ENCODE measurements at regions not wholly inside any gene's neighbourhood (a gene's known extent, or its start where the extent isn't known, plus 50 kb on each side); places are given as distances from the start of the nearest gene placed in this dataset.

GRCh38 chr6:14735956-14736486 lies 509.8 kb upstream of the JARID2 start:
- DNase-seq (ENCODE audit: low read depth in 4 of 4, low spot score in 3 of 4), result no peak

DNA sequence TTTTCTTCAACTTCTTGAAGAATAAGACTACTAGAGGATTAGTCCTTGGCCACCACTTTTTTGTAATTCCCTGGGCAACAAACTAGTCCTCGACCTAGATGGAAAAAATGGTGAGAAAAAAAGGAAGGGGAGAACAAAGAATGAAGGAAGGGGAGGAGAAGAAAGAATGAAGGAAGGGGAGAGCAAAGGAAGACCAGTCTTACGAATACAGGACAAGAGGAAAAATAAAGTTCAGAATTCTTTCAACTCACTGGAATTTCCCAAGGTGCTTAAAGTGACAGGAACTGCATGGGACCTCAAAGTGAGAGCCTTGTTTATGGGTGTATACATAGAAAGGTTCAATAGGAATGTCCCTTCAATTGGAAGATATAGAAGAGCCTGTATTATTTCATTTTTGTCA lies 509.3 kb upstream of the JARID2 start:
- no peak for DNase-seq (ENCODE audit: low read depth in 4 of 4, low spot score in 3 of 4)

GRCh38 chr6:14738497-14738896 lies 507.4 kb upstream of the JARID2 start:
- no peak for DNase-seq (ENCODE audit: low read depth in 4 of 4, low spot score in 3 of 4)

GRCh38 chr6:14738933-14739332 lies 506.9 kb upstream of the JARID2 start:
- DNase-seq (ENCODE audit: low read depth in 4 of 4, low spot score in 3 of 4), result no peak

DNA sequence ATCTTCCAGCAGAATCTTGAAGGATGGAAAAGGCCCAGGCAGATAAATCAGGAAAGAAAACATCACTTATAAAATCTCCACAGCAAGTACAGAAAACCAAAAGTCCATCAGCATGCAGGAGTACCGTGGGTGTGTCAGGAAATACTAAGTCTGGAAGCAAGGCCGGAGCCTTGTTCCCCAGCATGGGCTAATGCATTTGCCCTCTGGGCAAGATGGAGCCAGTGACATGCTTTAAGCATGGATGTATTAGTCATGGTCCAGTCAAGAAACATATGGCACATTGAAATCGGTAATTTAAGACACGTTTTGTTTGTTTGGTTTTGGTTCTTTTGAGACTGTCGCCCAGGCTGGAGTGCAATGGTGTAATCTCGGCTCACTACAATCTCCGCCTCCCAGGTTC lies 506.0 kb upstream of the JARID2 start:
- no peak for DNase-seq (ENCODE audit: low read depth in 4 of 4, low spot score in 3 of 4)

DNA sequence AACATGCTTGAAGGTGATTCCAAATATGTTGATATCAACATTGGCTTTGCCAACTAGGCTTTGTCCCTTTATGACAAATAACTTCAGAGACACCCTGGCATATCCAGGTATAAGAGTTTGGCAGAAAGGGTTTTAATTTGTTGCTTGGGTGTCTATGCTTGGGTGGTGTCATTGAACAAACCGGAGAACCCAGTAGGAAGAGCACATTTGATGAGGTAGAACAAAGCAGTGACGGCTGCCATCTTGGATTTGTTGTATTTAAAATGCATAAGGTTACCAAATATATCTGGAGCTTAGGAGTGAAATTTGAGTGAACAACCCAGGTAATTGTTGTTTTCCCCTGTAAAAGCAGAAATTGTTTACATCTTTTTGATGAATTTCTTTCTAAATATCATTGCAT lies 503.7 kb upstream of the JARID2 start:
- no peak for DNase-seq (ENCODE audit: low read depth in 4 of 4, low spot score in 3 of 4)

DNA sequence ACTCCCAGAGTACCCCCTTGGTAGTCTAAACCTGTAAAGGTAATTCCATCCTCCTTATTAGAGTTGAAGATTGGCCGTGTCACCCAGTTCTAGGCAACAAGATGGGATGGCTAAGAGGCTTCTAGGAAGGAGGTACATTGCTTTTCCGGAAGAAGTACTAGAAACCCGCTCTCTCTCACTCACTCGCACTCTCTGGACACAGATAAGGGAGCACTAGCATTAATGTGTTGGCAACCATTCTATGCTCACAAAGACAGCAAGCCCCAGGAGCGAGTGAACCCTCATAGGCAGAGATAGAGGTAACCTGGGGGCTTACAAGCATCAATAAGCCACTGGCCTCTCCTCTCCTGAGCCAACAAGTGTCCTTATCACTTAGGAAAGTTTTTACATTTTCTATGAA lies 503.2 kb upstream of the JARID2 start:
- no peak for DNase-seq (ENCODE audit: low read depth in 4 of 4, low spot score in 3 of 4)

- no peak for DNase-seq (ENCODE audit: low read depth in 4 of 4, low spot score in 3 of 4)
Observed at GRCh38 chr6:14743144-14743473, 502.8 kb upstream of the JARID2 start.

DNA sequence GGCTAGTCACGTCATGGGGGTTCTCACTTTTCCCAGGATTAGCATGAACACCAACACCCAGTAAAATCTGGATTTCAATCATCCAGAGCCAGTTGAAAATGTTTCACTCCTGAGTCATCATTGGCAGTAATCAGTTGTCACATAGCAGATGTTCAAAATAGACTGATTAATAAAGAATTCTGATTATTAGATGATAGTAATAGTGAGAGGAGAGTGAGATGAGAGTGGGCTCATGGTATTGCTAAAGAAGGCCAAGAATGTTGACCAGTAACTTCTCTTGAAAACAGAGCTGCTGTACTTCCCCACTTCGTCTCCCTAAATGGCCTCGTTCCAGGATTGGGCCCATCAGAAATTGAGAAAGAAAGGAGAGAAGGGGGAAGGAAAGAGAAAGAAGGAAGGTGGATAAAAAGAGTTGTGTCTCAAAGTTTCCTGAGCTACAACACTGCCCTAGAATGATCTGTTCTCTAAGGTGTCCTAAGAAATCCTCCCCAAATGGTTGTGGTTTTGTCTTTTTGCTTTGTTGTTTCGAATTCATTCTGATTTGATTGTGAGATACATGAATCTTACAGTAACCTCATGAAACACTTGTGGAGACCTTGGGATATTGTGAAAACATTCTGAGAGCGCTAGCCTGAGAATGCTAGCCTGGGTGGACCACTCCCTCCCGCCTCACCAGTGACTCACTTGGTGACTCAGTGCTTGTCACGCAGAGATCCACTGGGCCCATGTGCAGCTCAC lies 502.2 kb upstream of the JARID2 start:
- DNase-seq (ENCODE audit: low read depth in 4 of 4, low spot score in 3 of 4), result no peak

- DNase-seq (ENCODE audit: low read depth in 4 of 4, low spot score in 3 of 4), result no peak
Observed at GRCh38 chr6:14744212-14744556, 501.7 kb upstream of the JARID2 start.

- no peak for DNase-seq (ENCODE audit: low read depth in 4 of 4, low spot score in 3 of 4)
Observed at GRCh38 chr6:14746139-14746837, 499.6 kb upstream of the JARID2 start.

DNA sequence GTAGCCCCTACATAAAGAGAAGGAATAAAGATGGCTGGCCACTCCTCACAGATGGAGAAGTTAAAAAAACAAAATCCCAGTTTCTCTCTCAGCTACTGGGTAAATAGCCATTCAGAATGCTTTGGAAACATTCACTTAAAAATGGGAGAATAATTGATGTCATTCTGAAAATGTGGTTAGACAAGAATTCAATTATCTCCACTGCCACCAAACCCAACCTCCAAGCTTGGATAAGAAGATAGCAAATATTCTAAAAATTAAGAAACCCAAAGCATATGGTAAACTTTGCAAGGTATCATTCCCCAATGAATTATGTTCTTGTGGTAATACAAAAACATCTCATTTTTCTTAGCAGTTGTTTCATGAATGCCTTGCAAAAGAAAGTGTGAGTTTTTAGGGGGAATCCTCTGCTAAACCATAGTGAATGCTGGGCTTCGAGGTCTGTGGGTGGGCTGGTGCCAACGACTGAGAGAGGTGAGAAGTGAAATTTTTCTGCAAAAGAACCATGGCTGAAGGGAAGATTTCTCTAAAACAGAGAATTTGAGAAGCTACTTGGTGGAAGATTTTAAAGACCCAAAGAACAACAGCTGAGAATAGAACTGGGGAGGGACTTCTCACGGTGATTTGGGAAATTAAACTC lies 497.9 kb upstream of the JARID2 start:
- no peak for DNase-seq (ENCODE audit: low read depth in 4 of 4, low spot score in 3 of 4)

- DNase-seq (ENCODE audit: low read depth in 4 of 4, low spot score in 3 of 4), result no peak
Observed at GRCh38 chr6:14748679-14749078, 497.2 kb upstream of the JARID2 start.

GRCh38 chr6:14750059-14750661 lies 495.7 kb upstream of the JARID2 start:
- DNase-seq (ENCODE audit: low read depth in 4 of 4, low spot score in 3 of 4), result no peak

DNA sequence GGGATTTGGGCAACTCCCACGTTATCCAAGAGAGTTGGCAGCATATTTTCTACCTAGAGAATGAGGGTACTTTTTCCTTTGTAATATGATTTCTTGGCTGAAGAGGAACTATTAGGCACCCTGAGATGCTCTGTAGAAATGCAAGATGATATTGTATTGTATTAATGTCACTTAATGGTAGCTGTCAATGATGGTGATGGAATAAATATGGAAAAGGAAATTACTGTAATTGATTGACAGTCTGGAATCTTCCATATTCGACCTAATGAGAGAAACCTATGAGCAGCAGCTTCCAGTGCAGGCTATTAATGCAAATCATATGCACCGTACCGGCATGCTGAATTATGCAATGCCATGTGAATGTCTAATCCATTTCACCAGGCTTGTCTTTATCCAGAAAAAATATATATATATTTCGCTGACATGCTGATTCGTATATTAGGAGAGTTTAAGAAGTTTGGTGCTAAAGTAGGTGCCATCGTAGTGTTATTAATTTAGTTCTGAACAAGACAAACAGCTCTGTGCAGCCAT lies 494.2 kb upstream of the JARID2 start:
- DNase-seq (ENCODE audit: low read depth in 4 of 4, low spot score in 3 of 4), result no peak

DNA sequence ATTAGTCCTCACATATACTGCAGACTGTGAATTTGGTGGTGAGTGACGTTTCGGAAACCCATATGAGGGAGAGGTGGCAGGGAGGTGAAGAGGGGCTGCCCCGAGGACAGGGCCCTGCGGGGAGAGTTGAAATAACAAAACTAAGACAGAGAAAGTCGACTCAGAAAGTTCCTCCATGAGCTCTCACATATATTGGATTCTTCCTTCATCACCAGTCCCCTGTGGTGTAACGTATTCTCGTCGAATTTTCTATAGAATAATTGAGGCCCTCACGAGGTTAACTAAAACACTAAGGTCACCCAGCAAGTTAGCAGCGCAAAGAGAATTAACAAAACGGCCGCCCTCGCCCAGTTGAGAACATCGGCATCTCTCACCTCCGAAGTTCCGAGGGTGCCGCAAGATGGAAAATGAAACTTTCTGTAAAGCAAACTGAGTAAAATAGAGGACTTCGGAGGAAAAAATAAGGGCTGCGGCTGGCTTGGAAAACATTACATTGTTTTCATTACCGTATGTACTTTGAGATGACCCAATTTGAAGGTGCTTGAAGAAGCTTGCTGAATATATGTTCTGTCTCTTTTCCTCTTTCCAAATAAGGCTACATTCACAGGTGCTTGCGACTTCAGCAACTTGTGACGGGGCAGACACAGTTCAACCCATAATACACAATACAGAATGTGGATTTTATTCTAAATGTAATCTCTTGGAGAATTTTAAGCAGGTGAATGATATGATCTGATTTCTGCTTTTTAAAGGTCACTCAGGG lies 490.9 kb upstream of the JARID2 start:
- DNase-seq (ENCODE audit: low read depth in 4 of 4, low spot score in 3 of 4), result no peak

DNA sequence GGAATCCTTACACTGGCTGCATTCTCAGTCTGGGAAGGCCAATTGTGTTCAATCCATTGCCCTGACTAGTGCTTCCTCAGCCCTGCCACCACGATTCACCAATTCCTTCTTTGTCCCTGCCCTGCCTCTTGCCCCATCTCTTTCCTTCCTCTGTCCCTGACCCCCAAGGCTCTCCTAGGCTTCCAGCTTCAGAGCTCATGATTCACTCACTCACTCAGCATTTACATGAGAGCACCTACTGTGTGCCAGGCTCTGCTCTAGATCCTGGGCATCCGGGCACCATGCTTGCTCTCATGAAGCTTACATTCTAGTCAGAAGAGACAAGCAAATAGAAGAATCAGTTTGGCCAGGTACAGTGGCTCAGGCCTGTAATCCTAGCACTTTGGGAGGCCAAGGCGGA lies 489.5 kb upstream of the JARID2 start:
- no peak for DNase-seq (ENCODE audit: low read depth in 4 of 4, low spot score in 3 of 4)

DNA sequence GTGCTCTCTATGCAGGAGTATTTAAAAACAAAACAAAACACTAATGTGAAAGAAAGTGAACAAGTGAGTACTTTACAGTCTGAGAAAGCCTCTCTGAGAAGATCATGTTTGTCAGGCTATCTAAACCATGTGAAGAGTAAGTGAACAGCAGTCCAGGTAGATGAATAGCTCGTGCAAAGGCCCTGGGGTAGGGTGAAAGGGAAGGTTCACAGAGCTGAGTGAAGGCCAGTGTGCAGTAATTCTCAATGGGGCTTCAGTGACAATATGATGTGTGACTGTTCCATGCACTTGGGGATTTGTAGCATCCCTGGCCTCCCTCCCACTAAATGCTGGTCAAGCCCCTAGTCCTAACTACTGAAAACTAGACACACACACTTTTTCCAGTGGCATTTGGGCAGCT lies 488.9 kb upstream of the JARID2 start:
- DNase-seq (ENCODE audit: low read depth in 4 of 4, low spot score in 3 of 4), result no peak

DNA sequence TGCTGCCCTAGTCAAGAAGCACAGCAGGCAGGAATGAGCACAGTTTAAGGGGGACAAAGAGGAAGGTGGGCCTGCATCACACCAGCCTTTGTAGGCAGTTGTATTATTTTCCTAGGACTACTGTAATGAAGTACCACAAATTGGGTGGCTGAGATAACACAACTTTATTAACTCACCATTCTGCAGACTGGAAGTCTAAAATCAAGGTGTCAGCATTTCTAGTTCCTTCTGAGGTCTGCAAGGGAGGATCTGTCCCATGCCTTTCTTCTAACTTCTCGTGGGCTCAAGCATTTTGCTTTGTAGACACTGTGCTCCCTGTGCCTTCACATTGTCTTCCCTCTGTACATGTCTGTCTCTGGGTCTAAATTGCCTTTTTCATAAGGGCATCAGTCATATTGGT lies 488.5 kb upstream of the JARID2 start:
- no peak for DNase-seq (ENCODE audit: low read depth in 4 of 4, low spot score in 3 of 4)

DNA sequence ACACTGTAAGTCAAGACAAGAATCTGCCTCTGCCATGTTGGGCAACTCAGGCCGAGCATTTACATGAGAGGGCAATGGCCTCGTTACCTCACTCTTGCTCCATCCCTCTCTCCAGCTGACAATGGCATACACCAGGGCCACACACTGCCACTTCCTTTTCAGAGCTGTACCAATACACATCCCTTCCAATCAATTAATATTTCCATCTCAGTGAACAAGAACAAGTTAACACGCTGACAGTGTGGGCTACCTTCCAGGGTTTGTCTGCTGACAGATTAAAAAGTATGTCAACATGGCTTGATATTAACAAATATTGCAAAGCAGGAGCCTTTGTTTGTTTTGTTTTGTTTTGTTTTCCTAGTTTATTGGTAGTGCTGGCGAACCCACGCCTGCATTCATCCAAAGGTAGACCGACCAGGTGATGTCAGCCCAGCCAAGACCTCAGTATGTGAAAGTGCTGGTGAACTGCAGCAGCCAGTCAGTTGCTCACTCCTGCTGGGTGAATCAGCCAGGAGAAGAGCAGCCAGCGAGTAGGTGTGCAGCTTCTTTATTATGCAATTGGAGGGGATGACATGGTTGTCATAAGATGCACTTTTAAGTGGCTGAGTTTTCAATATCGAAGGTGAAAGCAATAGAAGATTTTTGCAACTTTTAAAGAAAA lies 487.3 kb upstream of the JARID2 start:
- DNase-seq (ENCODE audit: low read depth in 4 of 4, low spot score in 3 of 4), result no peak

Data from left renal pelvis (tissue), 4 donors.